ENCODE measurements at regions not wholly inside any gene's neighbourhood (a gene's known extent, or its start where the extent isn't known, plus 50 kb on each side); places are given as distances from the start of the nearest gene placed in this dataset.

DNA sequence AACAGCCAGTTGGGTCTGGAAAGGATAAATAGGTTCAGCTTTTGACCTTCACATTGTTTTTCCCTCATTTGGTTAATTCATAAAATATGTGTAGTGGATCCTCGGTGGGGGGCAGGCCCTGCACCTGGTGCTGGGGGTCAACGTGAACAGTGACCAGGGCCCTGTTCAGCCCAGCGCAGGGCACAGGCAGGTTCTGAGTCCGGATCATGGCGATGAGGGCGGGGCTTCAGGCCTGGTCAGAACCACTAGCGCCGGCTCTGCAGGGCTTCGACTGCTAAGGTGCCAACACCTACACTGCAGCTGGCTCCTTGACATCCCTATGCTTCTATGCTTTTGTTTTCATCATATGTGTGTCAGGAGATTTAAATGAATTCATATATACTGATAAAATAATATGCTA, 177.7 kb downstream of the CXCL12 start:
- TF ChIP-seq, protein P1, sequence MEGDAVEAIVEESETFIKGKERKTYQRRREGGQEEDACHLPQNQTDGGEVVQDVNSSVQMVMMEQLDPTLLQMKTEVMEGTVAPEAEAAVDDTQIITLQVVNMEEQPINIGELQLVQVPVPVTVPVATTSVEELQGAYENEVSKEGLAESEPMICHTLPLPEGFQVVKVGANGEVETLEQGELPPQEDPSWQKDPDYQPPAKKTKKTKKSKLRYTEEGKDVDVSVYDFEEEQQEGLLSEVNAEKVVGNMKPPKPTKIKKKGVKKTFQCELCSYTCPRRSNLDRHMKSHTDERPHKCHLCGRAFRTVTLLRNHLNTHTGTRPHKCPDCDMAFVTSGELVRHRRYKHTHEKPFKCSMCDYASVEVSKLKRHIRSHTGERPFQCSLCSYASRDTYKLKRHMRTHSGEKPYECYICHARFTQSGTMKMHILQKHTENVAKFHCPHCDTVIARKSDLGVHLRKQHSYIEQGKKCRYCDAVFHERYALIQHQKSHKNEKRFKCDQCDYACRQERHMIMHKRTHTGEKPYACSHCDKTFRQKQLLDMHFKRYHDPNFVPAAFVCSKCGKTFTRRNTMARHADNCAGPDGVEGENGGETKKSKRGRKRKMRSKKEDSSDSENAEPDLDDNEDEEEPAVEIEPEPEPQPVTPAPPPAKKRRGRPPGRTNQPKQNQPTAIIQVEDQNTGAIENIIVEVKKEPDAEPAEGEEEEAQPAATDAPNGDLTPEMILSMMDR (IDR thresholded peaks at IDR 0.05): no peak
- WGBS (ENCODE audit: insufficient coverage): 87% methylated on average over 6 of the region's 9 CpGs
- Mint-ChIP-seq H3K4me3 (no peak overlapping the region), H3K36me3 (no peaks in the 10 kb centered on the region), H3K27me3 (ENCODE audit: low read depth in 3 of 3) (peaks cover 2% of the 10 kb centered on the region in 3 donors), H3K4me1 (no peaks in the 10 kb centered on the region), H3K9me3 (peaks cover 0 to 12% (median 4%) of the 10 kb centered on the region in 7 donors), H3K27ac (no peak overlapping the region)
- no peak overlapping the region for H3K4me2 ChIP-seq (replicated peaks; ENCODE audit: extremely low read depth, low read length, poor library complexity, severe bottlenecking)
- DNase-seq: no peak
- H3K27ac ChIP-seq (ENCODE audit: low read depth in 1 of 2, low read length in 2 of 2): no peak overlapping the region
- H4K20me1 ChIP-seq (ENCODE audit: insufficient read depth, low read length): no peaks in the 10 kb centered on the region
- no peaks in the 10 kb centered on the region for H3K36me3 ChIP-seq (replicated peaks in 1 of 2; ENCODE audit: control insufficient read depth in 1 of 2, insufficient read depth in 2 of 2, low read length in 2 of 2)
- no peak overlapping the region for H2AFZ ChIP-seq (ENCODE audit: insufficient read depth, low read depth, low read length, poor library complexity, severe bottlenecking)
- peaks cover 0 to 11% of the 10 kb centered on the region in 2 donors for H3K9me3 ChIP-seq (replicated peaks in 1 of 2; ENCODE audit: control insufficient read depth in 1 of 2, insufficient read depth in 1 of 2, low read length in 2 of 2)
- no peak overlapping the region for H3K4me3 ChIP-seq (replicated peaks in 1 of 3; ENCODE audit: low read depth in 2 of 3, low read length in 3 of 3)
- no peaks in the 10 kb centered on the region for H3K79me2 ChIP-seq (ENCODE audit: insufficient read depth, low read length)
- intact Hi-C loops (cut with micrococcal nuclease): no loop called here
- no peaks in the 10 kb centered on the region for H3K4me1 ChIP-seq (ENCODE audit: control insufficient read depth in 1 of 2, insufficient read depth in 2 of 2, low read length in 2 of 2)
- no peaks in the 10 kb centered on the region for H3K27me3 ChIP-seq (ENCODE audit: control insufficient read depth in 2 of 2, insufficient read depth in 2 of 2, low read length in 2 of 2)
- no peak overlapping the region for H3K9ac ChIP-seq (ENCODE audit: insufficient read depth, low read length, poor library complexity, severe bottlenecking)

DNA sequence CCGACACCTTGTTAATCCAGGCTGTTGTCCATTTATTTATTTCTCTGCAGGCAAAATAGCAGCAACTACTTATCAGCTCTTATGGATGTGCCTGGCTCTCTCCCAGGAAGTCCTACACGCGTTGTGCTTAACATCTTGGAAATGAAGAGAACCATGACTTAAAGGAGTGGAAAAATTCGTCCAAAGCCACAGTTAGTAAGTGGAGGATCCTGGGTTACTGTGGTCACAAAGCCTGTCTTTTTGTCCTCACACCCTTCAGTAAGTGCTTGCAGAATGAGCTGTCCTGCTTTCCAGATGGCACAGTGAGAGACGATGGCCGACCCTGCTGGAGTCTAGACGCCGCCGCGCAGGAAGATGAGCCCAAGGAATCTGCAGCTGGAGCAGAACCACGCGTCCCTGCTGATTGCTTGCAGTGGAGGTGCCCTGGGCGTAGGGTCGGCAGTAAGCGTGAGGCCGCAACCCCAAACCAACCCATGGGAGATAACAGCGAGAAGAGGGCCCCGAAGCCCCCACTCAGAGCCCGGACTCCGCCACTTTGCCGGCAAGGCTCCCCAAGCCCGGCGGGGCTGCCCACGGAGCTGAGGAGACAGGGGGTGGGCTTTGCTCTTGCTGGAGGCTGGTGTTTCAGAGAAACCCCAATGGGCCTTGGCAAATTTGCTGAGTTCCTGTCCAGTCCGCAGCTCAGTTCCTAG, 178.6 kb downstream of the CXCL12 start:
- Histone ChIP-seq H3K4me2 (replicated peaks; ENCODE audit: extremely low read depth, low read length, poor library complexity, severe bottlenecking) (no peak overlapping the region), H3K36me3 (replicated peaks in 1 of 2; ENCODE audit: control insufficient read depth in 1 of 2, insufficient read depth in 2 of 2, low read length in 2 of 2) (no peaks in the 10 kb centered on the region), H4K20me1 (ENCODE audit: insufficient read depth, low read length) (no peaks in the 10 kb centered on the region), H3K9ac (ENCODE audit: insufficient read depth, low read length, poor library complexity, severe bottlenecking) (no peak overlapping the region), H3K9me3 (replicated peaks in 1 of 2; ENCODE audit: control insufficient read depth in 1 of 2, insufficient read depth in 1 of 2, low read length in 2 of 2) (peaks cover 0 to 15% of the 10 kb centered on the region in 2 donors), H3K79me2 (ENCODE audit: insufficient read depth, low read length) (no peaks in the 10 kb centered on the region), H3K27me3 (ENCODE audit: control insufficient read depth in 2 of 2, insufficient read depth in 2 of 2, low read length in 2 of 2) (no peaks in the 10 kb centered on the region), H3K4me3 (replicated peaks in 1 of 3; ENCODE audit: low read depth in 2 of 3, low read length in 3 of 3) (no peak overlapping the region), H3K4me1 (ENCODE audit: control insufficient read depth in 1 of 2, insufficient read depth in 2 of 2, low read length in 2 of 2) (no peaks in the 10 kb centered on the region), H2AFZ (ENCODE audit: insufficient read depth, low read depth, low read length, poor library complexity, severe bottlenecking) (no peak overlapping the region), H3K27ac (ENCODE audit: low read depth in 1 of 2, low read length in 2 of 2) (no peak overlapping the region)
- no peak overlapping the region for H3K27ac Mint-ChIP-seq
- H3K4me1 Mint-ChIP-seq: no peaks in the 10 kb centered on the region
- TF ChIP-seq, protein P1 (IDR thresholded peaks at IDR 0.05): no peak
- no peak for DNase-seq
- H3K27me3 Mint-ChIP-seq (ENCODE audit: low read depth in 3 of 3): peaks cover 2% of the 10 kb centered on the region in 3 donors
- H3K9me3 Mint-ChIP-seq: peaks cover 0 to 16% (median 4%) of the 10 kb centered on the region in 7 donors
- intact Hi-C loops (cut with micrococcal nuclease): no loop called here
- no peaks in the 10 kb centered on the region for H3K36me3 Mint-ChIP-seq
- WGBS (ENCODE audit: insufficient coverage): 93% methylated on average over 17 of the region's 25 CpGs
- H3K4me3 Mint-ChIP-seq: no peak overlapping the region
